ENCODE measurements at regions not wholly inside any gene's neighbourhood (a gene's known extent, or its start where the extent isn't known, plus 50 kb on each side); places are given as distances from the start of the nearest gene placed in this dataset.
"Not testable (repeated sequence)": the region's sequence is repeated elsewhere in the genome, so short reads cannot be mapped to it uniquely, and the experiment has no call there.

DNA sequence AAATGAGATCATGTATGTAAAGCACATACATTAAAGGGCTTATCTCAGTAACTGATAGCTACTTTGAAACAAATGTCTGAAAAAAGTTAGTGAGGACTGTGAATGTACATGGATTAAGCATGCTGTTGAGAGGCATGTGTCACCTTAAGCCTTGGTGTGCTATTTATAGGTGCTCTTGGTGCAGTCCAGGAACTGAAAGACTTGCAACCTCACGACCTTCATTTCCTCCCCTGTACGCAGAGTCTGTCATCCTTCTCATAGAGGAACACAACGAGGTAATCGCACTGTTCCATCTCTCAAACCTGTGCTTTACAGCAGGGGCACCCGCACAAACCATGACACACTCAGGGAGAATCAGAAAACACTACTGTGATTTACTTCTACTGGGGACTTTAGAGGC, 65.6 kb downstream of the UFM1 start:
- DNase-seq (ENCODE audit: low spot score), result no peak

DNA sequence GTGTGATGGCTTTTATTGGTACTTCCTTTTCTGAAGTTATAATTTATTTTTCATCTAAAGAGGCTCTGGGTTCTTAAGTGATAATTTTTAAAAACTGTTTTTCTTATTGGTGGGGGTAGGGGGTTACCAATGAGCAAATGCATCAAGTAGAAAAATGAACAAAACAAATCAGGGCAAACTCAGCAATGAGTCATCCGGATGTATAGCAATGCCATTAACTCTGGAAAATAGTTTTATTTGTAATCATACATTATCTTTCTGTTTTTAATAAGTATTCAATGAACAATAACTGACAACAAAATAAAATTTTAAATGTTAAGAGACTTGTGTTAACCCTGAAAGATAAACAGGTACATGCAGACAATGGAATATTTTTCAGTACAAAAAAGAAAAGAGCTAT, 67.6 kb downstream of the UFM1 start:
- DNase-seq (ENCODE audit: low spot score), result no peak

DNA sequence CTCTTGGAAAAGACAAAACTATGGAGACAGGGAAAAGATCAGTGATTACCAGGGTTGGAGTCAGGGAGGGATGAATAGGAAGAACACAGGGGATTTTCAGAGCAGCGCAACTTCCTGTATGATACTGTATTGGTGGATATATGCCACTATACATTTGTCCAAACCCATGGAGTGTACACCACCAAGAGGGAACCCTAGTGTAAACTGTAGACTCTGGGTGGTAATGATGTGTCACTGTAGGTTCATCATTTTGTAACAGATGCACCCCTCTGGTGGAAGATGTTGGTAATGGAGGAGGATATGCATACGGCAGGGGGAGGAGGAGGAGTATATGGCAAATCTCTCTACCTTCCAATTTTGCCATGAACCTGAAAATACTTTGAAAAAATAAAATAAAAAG, 68.1 kb downstream of the UFM1 start:
- no peak for DNase-seq (ENCODE audit: low spot score)

DNA sequence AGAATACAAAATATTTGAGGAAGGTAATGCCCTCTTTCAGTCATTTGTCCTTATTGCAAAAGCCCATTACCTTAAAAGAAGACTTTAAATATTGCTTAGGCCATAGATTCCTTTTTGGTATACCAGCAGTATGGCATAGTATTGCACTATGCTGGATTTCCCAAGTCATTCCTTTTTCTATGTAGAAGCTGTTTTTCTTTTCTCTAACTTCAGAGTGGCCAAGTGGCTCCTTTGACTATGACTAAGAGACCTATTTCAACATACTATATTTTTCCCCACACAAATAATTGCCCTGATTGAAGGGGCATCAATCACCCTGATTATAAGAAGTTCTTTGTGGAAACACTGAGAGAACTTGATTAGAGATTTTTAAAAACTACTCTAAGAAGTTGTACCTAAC, 68.6 kb downstream of the UFM1 start:
- DNase-seq (ENCODE audit: low spot score), result no peak

DNA sequence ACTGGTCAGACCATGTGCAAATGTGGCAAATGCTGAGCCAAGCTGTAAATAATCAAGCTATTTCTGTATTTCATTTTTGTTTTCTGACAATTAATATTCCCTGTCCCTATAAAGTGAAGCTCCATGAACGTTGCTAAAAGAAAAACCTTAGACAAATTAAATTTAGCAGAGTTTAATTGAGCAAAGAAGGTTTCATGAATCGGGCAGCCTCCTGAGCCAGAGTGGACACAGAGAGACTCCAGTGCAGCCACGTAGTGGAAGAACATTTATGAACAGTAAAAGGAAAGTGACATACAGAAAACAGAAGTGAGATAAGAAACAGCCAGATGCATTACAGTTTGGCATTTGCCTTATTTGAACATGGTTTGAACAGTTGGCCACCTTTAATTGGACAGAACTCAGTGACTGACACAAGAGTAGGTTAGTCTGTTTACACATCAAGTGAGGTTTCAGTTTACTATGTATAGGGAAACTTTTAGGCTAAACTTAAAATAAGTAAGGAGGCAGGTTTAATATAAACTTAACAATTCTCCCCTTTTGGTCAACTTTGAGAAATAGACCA, 69.7 kb downstream of the UFM1 start:
- DNase-seq (ENCODE audit: low spot score), result no peak

DNA sequence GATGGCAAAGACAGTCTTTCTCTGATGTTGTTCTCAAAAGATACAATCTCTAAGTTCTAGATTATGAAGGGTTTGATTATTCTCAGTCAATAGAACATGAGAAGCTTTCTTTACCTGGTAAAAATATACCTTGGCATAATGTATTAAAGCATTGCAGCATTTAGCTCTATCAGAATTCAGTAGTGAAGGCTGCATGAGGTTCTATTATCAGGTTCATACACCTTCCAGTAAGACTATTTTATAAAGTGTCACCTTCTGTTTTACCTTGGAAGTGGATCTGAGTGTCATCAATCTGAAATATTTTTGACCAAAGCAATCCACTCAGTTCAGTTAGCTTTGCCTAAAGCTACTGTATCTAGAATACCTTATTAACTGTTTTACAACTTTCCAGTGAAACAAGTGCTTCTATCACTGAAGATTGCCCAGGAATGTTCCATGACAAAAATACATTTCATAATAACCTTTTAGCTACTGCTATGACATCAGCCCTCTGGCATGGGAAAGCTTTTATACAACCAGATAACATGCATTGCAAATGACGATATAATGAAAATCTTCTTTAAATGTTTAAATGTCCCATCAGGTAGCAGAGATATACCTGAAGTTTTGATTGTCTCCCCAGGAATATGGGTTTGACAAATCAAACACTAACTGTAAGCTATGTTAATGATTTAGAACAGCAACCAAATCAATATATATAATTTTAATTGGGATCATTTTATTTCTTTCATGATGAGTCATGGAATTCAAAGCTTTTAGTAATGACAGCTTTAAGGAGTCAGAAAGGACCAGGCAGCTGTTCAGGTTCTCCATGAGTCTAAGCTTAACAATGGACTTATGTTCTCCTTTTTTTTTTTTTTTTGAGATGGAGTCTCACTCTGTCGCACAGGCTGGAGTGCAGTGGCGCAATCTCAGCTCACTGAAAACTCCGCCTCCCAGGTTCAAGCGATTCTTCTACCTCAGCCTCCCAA, 72.2 kb downstream of the UFM1 start:
- no peak for DNase-seq (ENCODE audit: low spot score)

DNA sequence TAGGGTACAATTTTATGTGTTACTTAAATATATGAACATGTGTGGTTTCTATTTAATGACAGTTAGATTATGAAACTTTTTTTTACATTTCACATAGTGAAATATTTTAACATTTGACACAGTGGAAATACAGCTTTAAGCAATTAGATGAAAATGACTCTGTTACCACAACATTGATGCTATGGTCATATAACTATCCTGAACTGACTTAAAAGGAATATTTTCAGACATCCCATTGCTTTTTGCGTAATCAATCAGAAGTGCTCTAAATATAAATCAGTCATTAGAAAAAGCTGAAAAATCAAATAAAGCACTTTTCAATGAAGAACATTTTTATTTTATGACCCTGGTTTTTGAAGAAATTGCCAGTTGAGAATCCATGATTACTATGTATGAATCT, 80.3 kb downstream of the UFM1 start:
- DNase-seq (ENCODE audit: low spot score), result no peak

DNA sequence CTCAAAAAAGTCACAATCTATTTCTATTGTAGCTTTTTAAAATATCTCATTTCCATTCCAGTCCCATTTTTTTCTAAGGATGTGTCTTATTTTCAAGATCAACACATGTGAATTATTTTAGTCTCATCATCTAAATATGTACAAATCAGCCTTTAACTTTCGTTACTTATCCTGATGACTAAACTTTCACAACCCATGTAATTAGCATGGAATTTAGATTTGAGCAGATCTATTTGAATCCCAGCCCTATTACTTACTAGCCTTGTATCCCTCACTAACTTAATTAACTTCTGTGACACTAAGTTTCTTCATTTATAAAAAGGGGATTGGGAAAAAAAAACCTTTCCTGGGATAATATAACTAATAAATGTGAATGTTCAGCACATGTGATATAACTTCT, 81.1 kb downstream of the UFM1 start:
- DNase-seq (ENCODE audit: low spot score), result no peak

DNA sequence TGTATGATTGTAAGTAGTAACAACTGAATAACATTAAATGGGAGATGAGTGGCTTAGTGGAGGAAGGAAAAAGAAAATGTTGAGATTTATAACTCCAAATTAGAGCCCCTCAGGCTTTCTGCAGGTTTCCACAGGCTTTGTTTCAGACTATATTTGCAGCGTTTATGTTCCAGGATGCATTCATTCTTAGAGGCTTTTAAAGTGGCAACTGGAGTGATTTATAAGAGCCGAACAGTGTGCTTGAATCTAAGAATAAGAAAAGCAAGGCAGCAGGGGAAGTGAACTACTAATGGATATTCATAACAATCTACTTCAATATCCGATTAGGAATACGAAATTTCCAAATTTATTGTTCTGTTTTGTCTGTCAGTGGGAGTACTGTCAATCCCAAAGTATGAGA, 91.0 kb downstream of the UFM1 start:
- DNase-seq (ENCODE audit: low spot score), result no peak

DNA sequence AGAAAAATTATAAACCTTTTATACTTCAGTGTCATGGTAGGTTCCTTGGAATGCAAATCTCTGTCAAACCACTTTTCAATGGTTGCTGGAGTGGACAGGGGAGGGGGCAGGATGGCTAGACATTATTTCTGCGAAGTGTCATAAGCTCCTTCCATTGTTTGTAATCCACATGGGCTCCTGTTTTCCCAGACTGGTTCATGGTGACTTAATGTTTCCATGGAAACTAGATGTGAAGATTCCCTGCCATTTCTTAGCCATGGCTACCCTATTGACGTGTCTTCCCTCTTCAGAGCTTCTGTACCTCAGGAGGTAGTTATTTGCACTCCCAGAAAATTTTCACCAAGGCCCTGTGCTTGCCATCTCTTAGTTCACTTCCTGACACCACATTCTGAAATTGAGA, 95.3 kb downstream of the UFM1 start:
- no peak for DNase-seq (ENCODE audit: low spot score)

DNA sequence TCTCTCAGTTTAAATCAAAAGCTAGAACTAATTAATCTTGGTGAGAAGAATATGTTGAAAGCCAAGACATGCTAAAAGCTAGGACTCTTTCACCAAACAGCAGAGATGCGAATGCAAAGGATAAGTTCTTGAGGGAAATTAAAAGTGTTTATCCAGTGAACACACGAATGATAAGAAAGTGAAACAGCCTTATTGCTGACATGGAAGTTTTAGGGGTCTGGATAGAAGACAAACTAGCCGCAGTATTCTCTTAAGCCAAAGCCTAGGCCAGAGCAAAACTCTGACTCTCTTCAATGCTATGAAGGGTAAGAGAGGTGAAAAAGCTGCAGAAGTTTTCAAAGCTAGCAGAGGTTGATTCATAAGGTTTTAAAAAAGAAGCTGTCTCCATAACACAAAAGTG, 103.0 kb downstream of the UFM1 start:
- DNase-seq (ENCODE audit: low spot score), result no peak

DNA sequence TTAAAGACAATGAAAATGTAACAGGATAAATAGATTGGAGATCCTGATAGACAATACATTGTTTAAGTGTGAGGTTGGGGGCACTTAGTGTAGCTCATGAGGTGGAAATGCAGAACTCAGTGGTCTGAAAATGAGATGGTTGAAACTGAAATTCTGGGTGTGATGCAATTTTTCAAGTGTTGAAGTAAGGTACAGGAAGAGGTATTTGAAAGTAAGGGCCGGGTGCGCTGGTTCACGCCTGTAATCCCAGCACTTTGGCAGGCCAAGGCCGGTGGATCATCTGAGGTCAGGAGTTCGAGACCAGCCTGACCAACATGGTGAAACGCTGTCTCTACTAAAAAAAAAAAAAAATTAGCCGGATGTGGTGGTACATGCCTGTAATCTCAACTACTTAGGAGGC, 113.0 kb downstream of the UFM1 start:
- DNase-seq (ENCODE audit: low spot score), result no peak

DNA sequence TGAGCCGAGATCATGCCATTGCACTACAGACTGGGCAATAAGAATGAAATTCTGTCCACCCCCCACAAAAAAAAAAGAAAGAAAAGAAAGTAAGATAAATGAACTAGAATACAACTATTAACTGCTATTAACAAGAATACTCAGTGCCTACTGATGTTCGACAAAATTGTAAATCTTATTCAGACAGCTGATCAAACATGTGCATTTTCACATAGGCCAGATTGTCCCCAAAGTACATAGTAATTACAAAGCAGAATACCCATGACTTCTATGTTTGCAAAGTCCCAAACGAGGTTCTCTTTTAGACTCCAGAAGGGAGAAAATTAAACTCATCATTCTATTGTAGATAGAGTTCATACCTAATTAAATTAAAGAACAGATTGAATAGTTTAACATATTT, 113.4 kb downstream of the UFM1 start:
- no peak for DNase-seq (ENCODE audit: low spot score)

DNA sequence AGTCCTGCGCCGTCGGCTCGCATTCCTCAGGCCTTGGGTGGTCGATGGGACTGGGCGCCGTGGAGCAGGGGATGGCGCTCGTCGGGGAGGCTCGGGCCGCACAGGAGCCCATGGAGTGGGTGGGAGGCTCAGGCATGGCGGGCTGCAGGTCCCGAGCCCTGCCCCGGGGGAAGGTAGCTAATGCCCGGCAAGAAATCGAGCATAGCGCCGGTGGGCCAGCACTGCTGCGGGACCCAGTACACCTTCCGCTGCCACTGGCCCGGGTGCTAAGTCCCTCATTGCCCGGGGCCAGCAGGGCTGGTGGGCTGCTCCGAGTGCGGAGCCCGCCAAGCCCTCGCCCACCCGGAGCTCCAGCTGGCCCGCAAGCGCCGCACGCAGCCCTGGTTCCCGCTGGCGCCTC, 122.8 kb downstream of the UFM1 start:
- not testable (repeated sequence) for DNase-seq (ENCODE audit: low spot score)

DNA sequence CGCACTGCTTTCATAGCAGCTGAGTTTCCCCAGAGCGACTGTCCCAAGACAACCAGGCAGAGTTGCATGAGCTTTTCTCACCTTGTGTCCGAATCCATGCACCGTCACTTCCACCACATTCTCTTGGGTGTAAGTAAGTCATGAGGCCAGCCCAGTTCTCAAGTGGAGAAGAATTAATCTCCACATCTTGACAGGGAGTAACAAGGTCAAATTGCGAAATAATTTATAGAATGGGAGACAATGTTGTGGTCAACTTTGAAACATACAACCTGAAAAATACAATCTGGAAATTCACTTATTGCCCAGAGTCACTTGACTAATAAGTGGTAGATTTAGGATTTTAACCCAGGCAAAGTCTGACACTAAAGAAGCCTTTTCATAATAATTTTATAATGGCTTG, 123.7 kb downstream of the UFM1 start:
- no peak for DNase-seq (ENCODE audit: low spot score)

DNA sequence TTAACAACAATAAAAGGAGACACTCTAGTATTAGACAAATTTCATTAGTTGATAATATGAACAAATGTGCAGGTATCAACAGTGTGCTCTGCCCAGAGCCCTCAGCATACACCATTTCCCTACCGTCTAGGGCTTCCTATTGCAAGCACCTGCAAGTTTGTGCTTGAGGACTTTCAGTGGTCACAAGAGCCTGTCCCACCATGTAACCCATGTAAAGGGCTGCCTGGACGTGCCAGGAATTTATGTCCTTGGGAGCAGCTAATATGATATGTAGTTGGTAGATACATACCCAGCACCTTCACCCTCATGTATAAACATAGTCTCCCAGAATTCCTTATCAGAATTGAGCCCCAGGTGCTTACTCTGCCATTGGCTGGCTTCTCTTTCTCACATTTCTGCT, 128.0 kb downstream of the UFM1 start:
- DNase-seq (ENCODE audit: low spot score), result no peak

DNA sequence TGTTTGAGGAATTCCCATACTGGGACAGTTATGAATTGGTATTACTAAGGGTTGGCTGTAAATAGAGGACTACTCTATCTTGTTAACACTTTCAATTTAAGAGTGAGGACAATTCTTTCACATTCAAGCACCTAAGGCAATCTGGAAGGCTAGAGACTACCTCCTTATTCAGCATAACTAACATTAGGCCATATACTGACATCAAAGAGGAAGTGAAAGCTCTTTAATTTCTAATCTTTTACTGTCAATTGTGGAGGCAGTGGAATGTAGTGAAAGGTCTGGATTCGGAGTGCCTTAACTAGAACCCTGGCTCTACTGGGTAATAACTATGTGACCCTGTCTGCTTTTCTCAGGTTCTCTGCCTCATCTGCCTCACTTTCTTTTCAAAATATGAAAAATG, 134.0 kb downstream of the UFM1 start:
- no peak for DNase-seq (ENCODE audit: low spot score)

DNA sequence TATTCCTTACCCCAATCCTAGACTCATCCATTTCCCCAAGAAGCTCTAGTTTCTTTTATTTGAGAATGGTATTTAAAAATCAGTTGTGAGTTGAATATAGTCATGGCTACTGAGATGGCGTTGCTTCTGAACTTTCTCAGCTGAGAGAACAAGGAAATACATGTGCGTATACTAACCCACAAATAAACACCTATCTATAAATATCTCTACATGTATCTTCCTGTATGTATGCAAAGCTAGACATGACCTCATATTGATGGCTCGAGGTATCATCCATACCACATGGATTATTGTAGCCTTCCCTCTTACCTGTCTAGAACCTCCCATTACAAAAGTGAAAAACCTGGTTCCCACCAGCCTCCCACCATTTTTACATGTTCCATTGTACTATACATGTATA, 141.0 kb downstream of the UFM1 start:
- DNase-seq (ENCODE audit: low spot score), result no peak

DNA sequence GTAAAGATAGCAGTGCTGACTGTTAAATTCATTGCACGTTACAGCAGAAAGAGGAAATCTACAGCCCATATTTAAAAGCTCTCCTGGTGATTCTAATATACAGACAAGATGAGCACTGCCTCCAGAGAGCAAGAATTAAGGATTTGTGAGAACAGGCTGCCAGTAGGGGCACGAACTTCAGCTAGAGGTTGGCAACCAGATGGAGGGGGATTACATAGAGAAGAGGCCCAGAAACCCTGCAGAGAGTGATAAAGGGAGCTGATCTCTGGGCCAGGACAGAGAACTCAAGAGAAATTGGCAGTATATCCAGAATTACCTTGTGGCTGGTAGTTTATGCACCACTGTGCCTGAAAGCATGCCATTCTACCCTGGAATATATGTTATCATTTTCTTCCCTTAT, 144.8 kb downstream of the UFM1 start:
- DNase-seq (ENCODE audit: low spot score), result no peak

DNA sequence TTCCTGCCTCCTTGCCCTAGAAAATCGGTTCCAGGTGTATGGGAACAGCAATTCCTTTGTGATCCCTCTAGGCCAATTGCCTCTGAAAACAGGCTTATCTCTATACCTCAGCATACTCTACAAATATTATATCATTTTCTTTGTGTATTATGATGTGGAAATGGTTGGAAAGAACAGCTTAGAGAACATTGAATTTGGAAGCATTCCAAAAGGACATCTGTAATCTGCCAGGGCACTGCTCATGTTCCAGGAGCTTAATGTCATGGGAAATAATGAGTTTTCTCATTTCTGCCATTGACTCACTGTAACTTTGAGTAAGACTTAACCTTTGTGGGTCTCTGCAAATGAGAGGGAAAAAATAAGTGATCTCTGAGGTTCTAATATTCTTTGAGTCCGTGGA, 147.3 kb downstream of the UFM1 start:
- no peak for DNase-seq (ENCODE audit: low spot score)

DNA sequence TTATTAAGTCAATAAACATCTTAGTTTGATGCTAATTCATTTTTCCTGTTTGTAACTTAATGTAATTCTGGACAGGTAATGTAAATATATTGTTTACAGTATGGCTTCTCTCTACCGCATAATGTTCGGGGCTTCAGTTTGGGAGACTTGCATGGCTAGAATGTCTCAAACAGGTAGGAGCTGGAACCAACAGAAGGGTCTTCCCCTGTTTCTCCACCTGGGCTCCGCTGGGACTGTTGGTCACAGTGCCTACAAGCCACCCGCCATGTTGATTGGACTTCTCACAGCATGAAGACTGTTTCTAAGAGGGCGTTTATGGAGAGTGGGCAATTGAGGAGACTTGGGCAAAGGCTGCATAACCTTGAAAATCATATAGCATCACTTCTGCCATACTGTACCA, 148.6 kb downstream of the UFM1 start:
- no peak for DNase-seq (ENCODE audit: low spot score)

DNA sequence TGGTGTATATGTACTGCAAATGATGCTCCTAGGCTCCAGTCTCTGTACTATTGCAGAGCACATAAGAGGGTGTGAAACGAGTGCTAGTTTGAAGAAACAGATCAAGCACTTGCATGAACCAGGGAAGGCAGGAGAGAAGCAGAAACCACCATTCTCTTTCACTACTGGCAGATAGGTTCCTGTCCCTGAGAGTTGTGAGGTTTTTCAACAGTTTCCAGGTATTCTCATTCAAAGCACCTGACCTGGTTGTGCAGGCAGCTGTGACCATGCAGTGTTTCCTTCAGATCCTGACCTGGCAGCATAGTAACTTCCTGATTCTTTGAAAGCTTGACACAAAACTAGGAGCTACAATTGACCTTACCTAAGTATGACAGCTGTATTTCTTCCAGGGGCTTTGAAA, 164.9 kb downstream of the UFM1 start:
- no peak for DNase-seq (ENCODE audit: low spot score)

DNA sequence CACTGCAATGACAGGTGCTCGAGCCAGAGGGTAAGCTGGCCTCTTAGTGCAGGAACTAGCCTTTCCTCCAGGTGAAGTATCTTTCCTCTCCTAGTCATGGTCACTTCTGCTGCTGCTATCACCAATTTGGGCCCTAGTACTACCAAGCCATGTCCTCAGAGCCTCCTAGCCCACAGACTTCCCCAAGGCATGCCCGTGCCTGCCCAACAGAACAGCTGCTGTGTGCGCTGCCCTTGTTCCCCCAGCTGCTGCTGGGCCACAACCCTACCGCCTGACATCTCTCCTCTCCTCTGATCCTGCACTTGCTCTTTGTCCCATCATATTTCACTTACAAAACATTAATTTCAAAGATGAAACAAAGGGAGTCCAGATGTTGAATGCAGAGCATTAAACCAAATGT, 168.5 kb upstream of the FREM2 start:
- no peak for DNase-seq (ENCODE audit: low spot score)

All from pons (tissue), 1 donor.